DMS53 treated with DMSO at 0.1 percent for 48 hours (cell line): ENCODE measurements at regions not wholly inside any gene's neighbourhood (a gene's known extent, or its start where the extent isn't known, plus 50 kb on each side); places are given as distances from the start of the nearest gene placed in this dataset.
"Not testable (repeated sequence)": the region's sequence is repeated elsewhere in the genome, so short reads cannot be mapped to it uniquely, and the experiment has no call there.

ENCODE experiments used
- DNase-seq: peaks from one replicate; lab custom pipeline; 2025; ENCODE audit not compliant: unreplicated experiment; lab: John Stamatoyannopoulos, UW

DNA sequence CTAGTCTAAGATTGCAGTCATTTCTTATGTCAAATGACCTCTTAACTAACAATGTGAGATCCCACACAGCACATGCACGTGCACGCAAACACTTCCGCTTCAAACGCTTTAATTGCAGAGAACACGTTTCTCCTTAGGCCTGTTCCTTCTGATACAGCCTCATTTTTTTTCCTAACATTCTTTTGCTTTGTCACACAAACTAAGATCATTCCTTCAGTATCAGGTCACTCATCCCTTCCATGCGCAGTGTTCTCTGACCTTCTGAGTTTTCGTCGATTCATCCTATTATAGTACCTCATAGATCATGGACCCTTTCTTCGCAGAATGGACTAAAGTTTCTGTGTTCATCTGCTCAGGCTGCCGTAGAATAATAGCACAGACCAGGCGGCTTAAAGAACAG lies 327.1 kb upstream of the CDH19 start:
- no peak for DNase-seq

DNA sequence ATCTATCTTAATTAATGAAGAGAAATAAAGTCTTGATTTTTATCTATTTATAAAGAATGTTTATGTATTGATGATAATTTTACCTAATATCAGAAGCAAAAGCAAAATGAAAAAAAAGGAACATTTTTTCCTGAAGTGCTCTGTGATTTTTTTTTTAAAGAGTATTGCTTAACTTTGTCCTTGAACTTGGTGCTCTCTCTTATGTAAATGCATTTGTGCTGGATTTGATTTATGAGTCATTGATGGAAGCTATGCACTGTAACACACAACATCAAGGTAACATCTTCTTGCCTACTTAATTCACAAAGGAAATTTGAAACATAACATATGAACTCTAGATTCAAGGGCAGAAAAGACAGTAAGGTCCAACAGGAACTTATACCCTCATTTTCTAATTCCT lies 312.9 kb upstream of the CDH19 start:
- no peak for DNase-seq

DNA sequence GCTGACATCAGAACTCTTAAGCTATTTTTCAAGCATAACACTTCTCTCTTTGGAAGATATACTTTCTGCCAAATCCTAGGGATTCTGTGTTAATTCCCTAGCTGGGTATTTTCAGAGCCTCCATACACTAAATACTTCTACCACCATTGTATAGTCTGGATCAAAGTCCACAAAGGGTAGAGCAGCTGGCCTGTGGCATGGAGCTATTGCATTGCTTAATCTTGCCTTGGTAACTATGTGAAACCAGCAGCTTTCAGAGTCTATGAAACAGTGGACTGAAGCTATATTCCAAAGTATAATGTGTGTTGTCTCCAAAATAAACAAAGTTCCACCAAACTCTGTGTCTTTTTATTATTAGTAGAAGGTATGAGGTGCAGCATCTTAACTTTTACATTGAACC lies 296.9 kb upstream of the CDH19 start:
- peak; percentile 37 for DNase-seq

DNA sequence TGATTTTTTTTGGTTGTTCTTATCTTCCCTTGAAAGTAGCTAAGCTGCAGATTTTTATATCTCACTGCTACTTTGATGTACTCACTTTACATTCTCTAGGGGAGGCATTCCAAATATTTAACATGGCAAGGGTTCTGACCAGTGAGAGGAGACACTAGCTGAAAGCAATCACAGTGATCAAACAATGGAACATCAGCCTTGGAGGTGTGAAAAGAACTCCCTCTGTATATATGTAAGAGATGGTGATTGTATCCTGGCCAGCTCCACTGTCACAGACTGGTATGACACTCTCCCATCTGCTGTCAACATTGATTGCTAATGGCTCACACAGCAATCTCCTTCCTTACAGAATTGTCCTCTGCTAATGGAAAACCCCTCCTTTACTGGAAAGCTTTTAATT lies 291.7 kb upstream of the CDH19 start:
- no peak for DNase-seq

DNA sequence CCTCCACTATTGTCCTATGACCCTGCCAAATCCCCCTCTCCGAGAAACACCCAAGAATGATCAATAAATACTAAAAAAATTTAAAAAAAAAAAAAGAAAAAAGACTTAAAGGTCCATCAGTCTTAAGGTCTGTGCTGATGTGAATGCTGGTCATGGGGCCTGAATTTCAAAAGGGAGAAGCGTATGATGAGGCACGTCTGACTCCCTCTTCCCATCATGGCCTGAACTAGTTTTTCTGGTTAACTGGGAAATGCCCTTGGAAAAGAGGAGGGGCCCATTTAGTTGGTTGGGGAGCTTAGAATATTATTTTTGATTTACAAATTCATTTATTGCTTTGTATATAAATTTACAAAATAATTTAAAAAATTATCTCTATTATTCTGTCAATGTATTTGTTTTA lies 291.0 kb upstream of the CDH19 start:
- no peak for DNase-seq

DNA sequence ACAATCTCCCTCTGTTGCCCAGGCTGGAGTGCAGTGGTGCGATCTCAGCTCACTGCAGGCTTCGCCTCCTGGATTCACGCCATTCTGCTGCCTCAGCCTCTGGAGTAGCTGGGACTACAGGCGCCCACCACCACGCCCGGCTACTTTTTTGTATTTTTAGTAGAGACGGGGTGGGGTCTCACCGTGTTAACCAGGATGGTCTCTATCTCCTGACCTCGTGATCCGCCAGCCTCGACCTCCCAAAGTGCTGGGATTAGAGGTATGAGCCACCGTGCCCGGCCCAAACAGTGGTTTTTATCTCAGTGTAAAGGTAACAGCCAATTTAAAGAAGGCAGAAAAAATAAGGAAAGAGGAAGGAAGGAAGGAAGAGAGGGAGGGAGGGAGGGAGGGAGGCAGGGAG lies 288.5 kb upstream of the CDH19 start:
- not testable (repeated sequence) for DNase-seq

DNA sequence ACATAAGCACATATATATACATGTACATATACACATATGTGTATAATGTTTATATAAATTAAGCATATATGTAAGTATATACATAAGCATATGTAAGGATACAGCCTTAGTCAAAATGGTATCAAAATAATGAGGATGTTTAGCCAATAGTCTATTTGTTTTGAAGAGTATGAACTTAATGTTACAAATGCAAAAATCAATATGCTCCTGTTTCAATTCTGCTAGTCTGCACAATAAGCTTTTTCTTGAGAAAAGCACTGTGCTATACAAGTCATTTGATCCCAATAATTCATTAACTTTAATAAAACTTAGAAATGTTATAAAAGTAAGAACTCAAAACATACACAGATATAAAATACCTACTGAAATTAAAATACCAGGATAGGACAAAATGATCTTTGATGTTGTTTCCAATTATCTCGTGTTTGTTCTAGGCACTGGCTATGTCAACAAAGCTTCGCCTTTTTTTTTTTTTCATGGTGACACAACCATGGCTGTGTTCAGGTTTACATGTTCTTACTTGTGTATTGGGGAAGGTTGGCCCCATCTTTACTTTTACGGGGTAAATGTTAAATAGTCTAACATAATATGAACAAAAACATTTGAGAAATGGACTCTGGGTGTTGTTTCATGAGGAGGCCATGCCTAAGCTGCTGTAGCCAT lies 271.1 kb upstream of the CDH19 start:
- DNase-seq = peak; percentile 74

DNA sequence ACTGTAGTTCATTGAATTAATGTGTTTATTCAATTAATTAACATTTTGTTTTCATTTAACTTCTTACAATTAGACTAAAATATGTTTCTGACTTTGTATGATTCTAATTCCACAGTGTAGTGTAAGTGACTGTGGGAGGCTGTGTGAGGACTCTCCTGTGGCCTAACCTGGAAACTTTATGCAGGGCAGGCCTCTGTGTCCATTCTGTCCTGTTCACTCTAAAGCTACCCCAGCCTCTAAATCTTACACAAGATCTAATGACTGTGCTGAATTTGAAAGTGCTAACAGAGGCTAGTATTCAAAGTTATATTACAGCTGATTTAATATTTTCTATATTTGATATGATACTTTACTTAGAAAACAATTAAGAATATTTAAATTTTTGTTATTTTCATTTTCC lies 270.5 kb upstream of the CDH19 start:
- no peak for DNase-seq

DNA sequence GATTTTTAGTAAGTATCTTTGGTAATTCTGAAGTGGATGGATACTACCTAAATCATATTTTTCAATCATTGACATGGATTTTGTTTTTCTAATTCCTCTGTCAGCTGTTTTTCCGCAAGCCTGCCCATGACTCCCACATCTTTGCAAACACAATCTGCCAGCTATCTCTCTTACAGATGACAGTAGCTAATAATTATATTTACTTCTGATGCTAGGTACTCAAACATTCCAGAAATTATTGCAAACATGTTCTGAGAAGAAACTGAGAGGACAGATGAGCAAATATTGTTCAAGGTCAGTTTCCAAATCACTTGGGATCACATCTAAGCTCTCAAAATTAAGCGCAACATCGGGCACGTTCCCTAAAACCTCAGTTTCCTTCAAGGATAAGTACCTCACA lies 270.0 kb upstream of the CDH19 start:
- DNase-seq = no peak

DNA sequence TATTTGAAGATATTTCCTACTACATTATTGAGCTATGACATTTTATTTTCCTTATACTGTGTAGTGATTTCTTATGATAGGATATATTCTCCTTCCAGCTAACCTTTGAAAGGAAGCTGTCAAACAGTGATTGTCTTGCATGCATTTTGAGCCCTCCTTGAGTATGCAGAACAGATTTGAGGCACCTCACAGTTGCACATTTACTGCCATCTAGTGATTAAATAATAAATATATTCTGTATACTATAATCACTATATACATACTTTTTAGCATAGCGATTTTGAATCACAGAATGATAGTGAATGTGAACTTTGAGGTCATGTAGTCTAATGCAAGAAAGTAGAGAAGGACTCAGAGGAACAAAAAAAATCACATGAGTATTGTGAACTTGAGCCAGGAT lies 268.4 kb upstream of the CDH19 start:
- DNase-seq = peak; percentile 54

DNA sequence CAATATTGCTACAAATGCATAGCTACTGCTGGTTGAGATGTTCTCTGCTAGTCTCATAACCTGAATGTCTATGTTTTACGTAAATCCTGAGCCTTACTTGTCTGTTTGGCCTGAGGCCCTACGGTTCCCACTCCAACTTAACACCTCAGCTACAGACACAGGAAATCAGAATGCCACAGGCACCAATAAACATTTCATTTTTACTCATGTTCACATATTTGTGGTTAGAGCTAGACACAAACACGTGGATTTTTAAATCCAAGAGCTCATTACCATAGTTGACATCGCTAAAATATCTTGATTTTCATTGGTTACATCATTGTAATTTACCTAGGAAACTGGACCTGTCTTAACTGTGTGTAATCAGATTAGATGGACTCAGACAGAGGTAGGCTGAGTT lies 263.8 kb upstream of the CDH19 start:
- DNase-seq = no peak

DNA sequence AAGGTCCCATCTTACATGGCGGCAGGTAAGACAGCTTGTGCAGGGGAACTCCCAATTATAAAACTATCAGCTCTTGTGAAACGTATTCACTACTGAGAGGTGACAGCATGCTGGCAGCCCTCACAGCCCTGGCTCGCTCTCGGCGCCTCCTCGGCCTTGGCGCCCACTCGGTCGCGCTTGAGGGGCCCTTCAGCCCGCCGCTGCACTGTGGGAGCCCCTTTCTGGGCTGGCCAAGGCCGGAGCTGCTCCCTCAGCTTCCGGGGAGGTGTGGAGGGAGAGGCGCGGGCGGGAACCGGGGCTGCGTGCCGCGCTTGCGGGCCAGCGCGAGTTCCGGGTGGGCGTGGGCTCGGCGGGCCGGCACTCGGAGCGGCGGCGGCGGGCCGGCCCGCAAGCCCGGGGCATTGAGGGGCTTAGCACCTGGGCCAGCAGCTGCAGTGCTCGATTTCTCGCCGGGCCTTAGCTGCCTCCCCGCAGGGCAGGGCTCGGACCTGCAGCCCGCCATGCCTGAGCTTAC lies 262.6 kb upstream of the CDH19 start:
- not testable (repeated sequence) for DNase-seq

DNA sequence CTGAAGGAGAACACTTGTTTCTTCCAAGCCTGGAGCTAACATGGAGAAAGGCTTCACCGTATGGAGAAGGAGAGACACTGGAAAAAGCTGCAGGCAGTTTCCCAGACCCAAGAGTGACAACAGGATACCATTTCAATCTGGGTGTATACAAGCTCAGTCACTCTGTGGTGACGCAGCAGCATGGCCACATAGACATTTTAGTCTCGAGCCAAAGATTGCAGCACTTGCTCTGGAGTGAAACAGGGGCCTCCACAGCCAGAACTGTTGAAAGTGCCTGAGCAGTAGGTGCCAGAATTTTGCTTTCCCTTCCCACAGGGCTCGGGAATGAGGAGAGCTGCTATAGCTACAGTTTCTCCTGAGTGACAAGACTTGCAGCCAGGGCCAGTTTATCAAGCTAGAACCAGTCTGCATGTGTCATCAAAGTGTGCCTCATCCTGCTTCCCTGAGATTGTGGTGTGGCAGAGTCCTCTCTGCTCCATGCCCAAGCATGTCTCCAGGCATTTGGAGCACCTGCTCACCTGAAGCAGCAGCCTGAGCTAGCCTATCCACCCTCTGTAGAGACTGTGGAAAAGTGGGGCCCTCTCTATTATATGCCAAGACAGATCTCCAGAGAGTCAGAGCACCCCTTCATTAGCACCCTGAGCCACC lies 234.6 kb upstream of the CDH19 start:
- no peak for DNase-seq

DNA sequence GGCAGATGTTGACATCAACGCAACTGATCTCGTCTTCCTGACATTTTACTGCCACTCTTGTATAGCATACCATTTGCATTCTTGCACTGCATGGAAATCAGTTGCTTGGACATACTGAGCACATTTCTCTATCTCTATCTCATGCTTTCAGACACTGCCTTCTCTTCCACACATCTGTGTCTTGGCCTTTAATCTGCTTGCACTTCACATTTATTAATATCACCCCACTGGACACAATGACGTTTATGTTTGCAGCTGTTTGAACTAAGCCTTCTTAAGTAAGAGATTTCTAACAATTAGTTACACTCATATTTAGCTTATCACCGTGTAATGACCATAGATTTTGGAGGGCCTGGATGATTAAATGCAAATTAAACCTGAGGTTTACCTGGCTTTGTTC lies 229.8 kb upstream of the CDH19 start:
- no peak for DNase-seq

DNA sequence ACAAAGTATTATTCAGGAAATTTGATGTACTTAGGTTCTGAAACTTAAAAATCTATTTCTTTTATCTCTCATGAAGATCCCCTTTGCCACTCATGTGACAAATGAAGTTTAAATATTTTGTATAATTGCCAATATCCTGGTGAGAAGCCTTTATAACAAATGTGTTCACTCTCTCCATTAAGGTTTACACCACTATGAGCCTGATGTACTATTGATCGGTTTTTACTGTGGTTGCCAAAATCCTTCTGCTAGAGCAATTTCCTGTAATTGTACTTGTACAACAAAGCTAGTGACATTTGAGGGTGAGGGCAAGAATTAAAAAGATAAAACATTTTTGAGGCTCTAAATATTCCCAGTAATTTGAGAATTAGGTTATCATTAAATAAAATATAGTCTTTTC lies 222.3 kb upstream of the CDH19 start:
- no peak for DNase-seq

DNA sequence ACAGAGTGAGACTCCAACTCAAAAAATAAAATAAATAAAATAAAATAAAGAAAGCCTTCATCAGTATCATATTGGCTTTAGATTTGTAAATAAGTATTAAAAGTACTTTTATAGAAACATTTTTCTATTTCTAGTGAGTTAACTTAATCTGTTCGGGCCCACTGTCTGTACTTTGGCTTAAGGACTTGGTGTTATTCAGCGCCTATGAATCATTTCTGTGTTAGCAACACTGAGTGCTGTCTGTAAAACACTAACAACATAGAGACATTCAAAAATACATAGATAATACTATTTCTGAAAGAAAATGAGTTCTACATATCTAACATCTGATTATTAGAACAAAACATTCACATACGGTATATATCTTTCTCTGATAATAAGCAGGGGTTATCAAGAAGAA lies 221.5 kb upstream of the CDH19 start:
- no peak for DNase-seq

DNA sequence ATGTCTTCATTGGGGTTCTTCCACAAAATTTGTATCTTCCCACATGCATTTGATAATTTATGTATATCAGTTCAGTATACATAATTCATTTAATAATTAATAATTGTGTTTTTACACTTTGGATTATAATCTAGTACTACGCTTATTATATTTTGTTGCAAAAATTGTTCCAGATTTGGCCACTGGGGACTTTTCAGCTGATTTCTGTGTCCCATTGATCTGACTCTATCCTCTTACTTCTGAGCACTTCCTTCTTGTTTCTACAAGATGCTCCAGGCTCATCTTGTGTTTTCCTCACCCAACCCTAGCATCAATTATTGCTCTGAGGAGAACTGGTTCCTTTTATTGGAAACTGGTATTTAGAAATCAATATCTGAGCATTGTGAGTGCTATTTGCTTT lies 215.3 kb upstream of the CDH19 start:
- peak; percentile 25 for DNase-seq

DNA sequence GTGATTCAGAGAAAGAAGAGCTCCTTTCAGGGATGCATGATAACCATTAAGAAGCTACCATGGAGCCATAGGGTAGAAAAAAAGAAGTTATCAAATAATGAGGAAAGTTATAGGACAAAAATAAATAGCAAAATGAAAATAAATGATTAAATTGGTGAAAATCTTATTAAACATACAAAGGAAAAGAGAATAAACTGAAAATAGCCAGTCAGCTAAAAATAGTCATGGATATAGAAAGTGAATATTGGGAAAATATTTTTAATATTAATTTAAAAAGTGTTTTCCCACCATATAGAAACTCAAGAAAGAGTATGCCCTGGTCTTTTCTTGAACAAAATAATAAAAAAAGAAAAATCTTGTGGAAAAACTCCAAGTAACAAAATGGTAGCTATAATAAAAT lies 209.2 kb upstream of the CDH19 start:
- DNase-seq = no peak

DNA sequence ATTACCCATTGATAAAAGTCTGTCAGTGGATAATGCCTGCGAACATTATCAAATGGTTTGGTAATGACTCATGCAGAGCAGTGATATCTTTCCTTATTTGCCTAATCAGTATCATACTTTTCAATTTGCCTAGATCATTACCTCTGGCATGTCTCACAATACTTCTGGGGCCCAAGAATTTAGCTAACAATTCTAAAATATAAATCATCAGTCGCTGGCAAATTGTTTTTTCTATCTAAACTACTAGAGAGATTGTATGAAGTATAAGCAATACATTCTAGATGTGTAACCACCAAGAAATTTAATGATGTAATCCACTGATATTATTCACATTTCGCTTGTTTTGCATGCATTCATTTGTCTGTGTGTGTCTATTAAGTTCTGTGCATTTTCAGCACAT lies 191.2 kb upstream of the CDH19 start:
- no peak for DNase-seq

DNA sequence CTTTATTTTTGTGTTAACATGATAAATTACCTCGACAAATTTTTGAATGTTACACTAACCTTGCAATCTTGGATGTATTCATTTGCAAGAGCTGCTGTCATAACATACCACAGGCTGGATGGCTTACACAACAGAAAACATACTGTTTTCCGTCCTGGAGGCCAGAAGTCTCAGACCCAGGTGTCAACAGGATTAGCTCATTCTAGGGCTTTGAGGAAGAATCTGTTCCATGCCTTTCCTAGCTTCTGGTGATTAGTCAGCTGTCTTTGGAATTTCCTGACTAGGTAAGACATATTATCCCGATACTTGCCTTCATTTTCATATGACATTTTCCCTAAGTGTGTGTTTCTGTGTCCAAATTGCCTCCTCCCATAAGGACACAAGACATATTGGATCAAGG lies 188.6 kb upstream of the CDH19 start:
- no peak for DNase-seq

DNA sequence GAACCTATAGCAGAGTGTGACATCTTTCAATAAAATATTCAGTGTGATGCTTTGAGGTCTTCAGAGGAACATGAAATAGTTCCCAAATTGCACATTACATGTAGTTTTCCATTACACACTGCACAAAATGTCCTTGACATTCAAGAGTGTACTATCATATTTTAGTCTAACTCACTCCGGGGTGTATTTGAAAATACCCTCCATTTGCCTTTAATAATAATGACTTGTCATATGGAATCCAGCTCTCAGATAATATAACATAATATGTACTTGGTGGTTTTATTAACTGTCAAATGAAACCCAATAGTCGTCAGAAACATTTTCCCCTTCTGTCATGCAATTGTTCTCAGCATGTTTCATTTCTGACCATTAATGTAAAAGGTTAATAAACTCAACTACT lies 176.7 kb upstream of the CDH19 start:
- DNase-seq = no peak

DNA sequence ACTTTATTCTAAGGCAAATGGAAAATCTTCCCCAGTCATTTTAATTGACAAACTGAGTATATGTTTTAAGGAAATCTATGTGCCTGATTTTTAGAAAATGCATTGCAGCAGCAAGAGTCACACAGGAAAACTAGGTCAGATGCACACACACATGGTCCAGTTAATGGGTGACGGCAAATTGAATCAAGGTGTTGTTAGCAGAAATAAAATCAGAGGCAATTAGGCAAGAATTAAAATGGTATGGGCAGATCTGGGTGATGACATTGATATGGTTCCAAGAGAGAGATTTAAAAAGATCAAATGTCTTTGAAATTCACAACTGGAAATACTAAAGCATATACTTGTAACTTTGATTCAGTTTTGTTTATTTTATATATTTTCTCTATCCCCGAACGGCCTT lies 174.2 kb upstream of the CDH19 start:
- DNase-seq = no peak

DNA sequence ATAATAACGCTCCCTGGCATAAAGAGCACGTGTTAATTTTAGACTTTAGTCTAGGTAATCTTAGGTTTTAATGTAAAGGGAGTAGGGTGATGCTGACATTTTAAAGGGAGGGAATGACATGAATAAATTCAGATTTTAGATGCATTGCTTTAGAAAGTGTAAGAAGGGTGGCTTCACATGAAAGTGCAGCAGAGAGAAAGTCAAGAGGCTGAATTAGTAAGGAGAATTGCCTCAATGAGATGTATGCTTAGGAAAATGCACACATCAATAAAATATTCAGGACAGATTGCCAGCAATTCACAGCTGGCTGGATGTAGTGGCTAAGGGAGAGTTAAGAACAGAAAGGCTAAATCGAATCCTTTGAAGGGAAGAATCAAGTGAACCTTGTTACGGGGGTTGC lies 165.5 kb upstream of the CDH19 start:
- no peak for DNase-seq
